ENCODE measurements at regions not wholly inside any gene's neighbourhood (a gene's known extent, or its start where the extent isn't known, plus 50 kb on each side); places are given as distances from the start of the nearest gene placed in this dataset.

DNA sequence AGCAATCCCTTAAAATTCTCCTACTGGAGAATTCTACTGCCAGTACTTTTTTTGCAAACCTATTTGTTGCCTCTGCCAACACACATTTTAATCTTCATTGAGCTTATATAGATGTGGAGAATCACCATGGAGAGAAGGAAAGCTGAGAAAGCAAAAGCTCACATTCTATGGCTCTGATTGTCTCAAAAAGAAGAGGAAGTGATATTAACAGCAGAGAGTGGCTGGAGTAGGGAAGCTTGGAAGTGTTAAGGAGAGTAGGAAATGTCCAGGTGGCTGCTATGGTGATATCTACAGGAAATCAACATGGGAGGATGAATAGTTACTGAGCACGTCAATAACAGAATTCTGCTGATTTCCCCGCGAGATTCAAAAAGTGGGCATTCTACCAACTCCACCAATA lies 78.8 kb upstream of the TDRD3 start:
- DNase-seq (no peak), ATAC-seq (no peak)
- CTCF ChIA-PET: interaction anchor here (1.7 kb wide), 1 partner anchor 11 kb away, joined by 5 read pairs; no protein-coding TSS in a partner anchor
- no peak for TF ChIP-seq CTCF (IDR thresholded peaks at IDR 0.05)
- H3K27ac Mint-ChIP-seq: no peak overlapping the region
- POLR2A ChIA-PET: no interaction called here
- intact Hi-C loops (cut with micrococcal nuclease): no loop called here
- H3K4me1 Mint-ChIP-seq (ENCODE audit: low read depth): no peaks in the 10 kb centered on the region
- no peak overlapping the region for H3K4me3 Mint-ChIP-seq
- no peaks in the 10 kb centered on the region for H3K9me3 Mint-ChIP-seq
- peaks cover 3% of the 10 kb centered on the region for H3K27me3 Mint-ChIP-seq
- no peaks in the 10 kb centered on the region for H3K36me3 Mint-ChIP-seq (ENCODE audit: low read depth)

GRCh38 chr13:60324131-60324530 lies 72.9 kb upstream of the TDRD3 start:
- POLR2A ChIA-PET: no interaction called here
- ATAC-seq (no peak), DNase-seq (no peak)
- no peak for TF ChIP-seq CTCF (IDR thresholded peaks at IDR 0.05)
- Mint-ChIP-seq H3K27ac (no peak overlapping the region), H3K36me3 (ENCODE audit: low read depth) (no peaks in the 10 kb centered on the region), H3K4me3 (no peak overlapping the region), H3K9me3 (no peaks in the 10 kb centered on the region), H3K27me3 (no peaks in the 10 kb centered on the region), H3K4me1 (ENCODE audit: low read depth) (no peaks in the 10 kb centered on the region)
- CTCF ChIA-PET: interaction anchor here (1.9 kb wide), 1 partner anchor 11 kb away, joined by 6 read pairs; no protein-coding TSS in a partner anchor
- intact Hi-C loops (cut with micrococcal nuclease): no loop called here

GRCh38 chr13:60326273-60326672 lies 70.7 kb upstream of the TDRD3 start:
- intact Hi-C loops (cut with micrococcal nuclease): no loop called here
- Mint-ChIP-seq H3K27me3 (no peaks in the 10 kb centered on the region), H3K27ac (no peak overlapping the region), H3K36me3 (ENCODE audit: low read depth) (no peaks in the 10 kb centered on the region), H3K4me3 (no peak overlapping the region), H3K9me3 (no peaks in the 10 kb centered on the region), H3K4me1 (ENCODE audit: low read depth) (no peaks in the 10 kb centered on the region)
- CTCF ChIA-PET: interaction anchor here (1.0 to 2.0 kb wide), 5 partner anchors 10 to 105 kb away, joined by 3 to 8 read pairs (median 3); no protein-coding TSS in a partner anchor
- no peak for TF ChIP-seq CTCF (IDR thresholded peaks at IDR 0.05)
- POLR2A ChIA-PET: no interaction called here
- DNase-seq (no peak), ATAC-seq (no peak)

DNA sequence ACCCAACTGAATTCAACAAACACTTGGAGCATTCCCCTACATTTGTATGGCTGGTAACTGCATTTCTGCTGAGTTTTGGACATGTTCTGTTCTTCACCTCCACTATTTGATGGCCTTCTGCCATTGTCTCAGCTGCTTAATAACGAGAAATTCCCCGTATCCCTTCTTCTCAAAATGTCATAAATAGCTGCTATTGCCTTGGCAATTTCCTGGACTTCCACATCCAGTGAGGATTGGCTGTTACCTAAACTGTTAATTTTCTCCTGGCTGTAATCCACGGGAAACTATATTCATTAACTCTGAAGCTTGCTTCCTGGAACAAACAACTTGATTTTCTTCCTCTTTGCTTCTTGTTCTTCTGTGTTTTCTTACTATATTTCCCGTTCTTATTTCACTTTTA lies 69.5 kb upstream of the TDRD3 start:
- intact Hi-C loops (cut with micrococcal nuclease): no loop called here

DNA sequence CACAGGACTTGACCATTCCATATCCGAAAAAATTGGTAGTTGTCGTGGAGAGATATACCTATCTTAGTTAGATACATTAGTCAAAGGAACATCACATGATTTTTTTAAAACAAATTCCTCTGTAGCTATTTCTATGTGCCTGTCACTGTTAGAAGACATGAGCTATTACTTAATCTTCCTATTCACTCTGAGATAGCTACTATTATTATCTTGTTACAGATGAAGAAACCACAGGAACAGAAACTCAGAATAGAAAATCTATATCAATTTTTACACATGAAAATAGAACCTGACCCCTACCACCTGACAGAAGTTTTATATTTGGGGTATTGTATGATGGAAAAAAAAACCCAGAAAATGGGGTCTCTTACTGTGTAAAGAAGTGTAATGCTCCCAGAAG lies 68.9 kb upstream of the TDRD3 start:
- POLR2A ChIA-PET: no interaction called here
- TF ChIP-seq CTCF (IDR thresholded peaks at IDR 0.05): no peak
- CTCF ChIA-PET: interaction anchor here (1.1 to 2.3 kb wide), 4 partner anchors 8 to 937 kb away, joined by 3 to 8 read pairs (median 6); no protein-coding TSS in a partner anchor
- no peaks in the 10 kb centered on the region for H3K36me3 Mint-ChIP-seq (ENCODE audit: low read depth)
- H3K27me3 Mint-ChIP-seq: no peaks in the 10 kb centered on the region
- ATAC-seq (no peak), DNase-seq (no peak)
- no peaks in the 10 kb centered on the region for H3K4me1 Mint-ChIP-seq (ENCODE audit: low read depth)
- no peaks in the 10 kb centered on the region for H3K9me3 Mint-ChIP-seq
- no peak overlapping the region for H3K27ac Mint-ChIP-seq
- intact Hi-C loops (cut with micrococcal nuclease): no loop called here
- no peak overlapping the region for H3K4me3 Mint-ChIP-seq

More for the DNA sequence above, 69.5 kb upstream of the TDRD3 start:
- POLR2A ChIA-PET: no interaction called here
- Mint-ChIP-seq H3K27me3 (no peaks in the 10 kb centered on the region), H3K27ac (no peak overlapping the region), H3K36me3 (ENCODE audit: low read depth) (no peaks in the 10 kb centered on the region), H3K4me1 (ENCODE audit: low read depth) (no peaks in the 10 kb centered on the region), H3K9me3 (no peaks in the 10 kb centered on the region), H3K4me3 (no peak overlapping the region)
- CTCF ChIA-PET: interaction anchor here (1.0 to 2.0 kb wide), 5 partner anchors 8 to 647 kb away, joined by 3 to 8 read pairs (median 3); no protein-coding TSS in a partner anchor
- ATAC-seq (no peak), DNase-seq (no peak)
- no peak for TF ChIP-seq CTCF (IDR thresholded peaks at IDR 0.05)

All from activated CD8-positive, alpha-beta T cell treated with anti-CD3 and anti-CD28 coated beads for 36 hours (primary cell).